GM12875 (cell line): ENCODE measurements at regions not wholly inside any gene's neighbourhood (a gene's known extent, or its start where the extent isn't known, plus 50 kb on each side); places are given as distances from the start of the nearest gene placed in this dataset.

ENCODE experiments used
- H3K4me3 ChIP-seq: one replicate; pipeline ENCODE4 v1.5.1; 2011; ENCODE audit warnings: low read depth, low read length, control low read depth
- CTCF ChIP-seq: IDR thresholded peaks from 2 replicates; pipeline ENCODE4 v1.5.1; 2011; ENCODE audit warnings: low read depth, mild to moderate bottlenecking, control low read depth, inconsistent platforms, low read length, moderate library complexity, borderline replicate concordance; ENCODE audit not compliant: insufficient read depth

GRCh38 chr5:92126182-92126581 is 743.1 kb upstream of the ARRDC3 start:
- no peak overlapping the region for H3K4me3 ChIP-seq
- TF ChIP-seq CTCF, result no peak

GRCh38 chr5:92119110-92119509 is 736.0 kb upstream of the ARRDC3 start:
- no peak overlapping the region for H3K4me3 ChIP-seq
- no peak for TF ChIP-seq CTCF

GRCh38 chr5:92106808-92107207 is 723.7 kb upstream of the ARRDC3 start:
- TF ChIP-seq CTCF, result no peak
- H3K4me3 ChIP-seq, result no peak overlapping the region

- no peak for TF ChIP-seq CTCF
- no peak overlapping the region for H3K4me3 ChIP-seq
Measured at GRCh38 chr5:92104126-92104525, 721.0 kb upstream of the ARRDC3 start.

- H3K4me3 ChIP-seq, result no peak overlapping the region
- TF ChIP-seq CTCF, result no peak
Measured at GRCh38 chr5:92102313-92102712, 719.2 kb upstream of the ARRDC3 start.

- no peak for TF ChIP-seq CTCF
- H3K4me3 ChIP-seq, result no peak overlapping the region
Measured at GRCh38 chr5:92092239-92092638, 709.1 kb upstream of the ARRDC3 start.

GRCh38 chr5:92086059-92086811 is 703.1 kb upstream of the ARRDC3 start:
- no peak for TF ChIP-seq CTCF
- no peak overlapping the region for H3K4me3 ChIP-seq
